GM21526 (cell line): ENCODE measurements at regions not wholly inside any gene's neighbourhood (a gene's known extent, or its start where the extent isn't known, plus 50 kb on each side); places are given as distances from the start of the nearest gene placed in this dataset.
"Not testable (repeated sequence)": the region's sequence is repeated elsewhere in the genome, so short reads cannot be mapped to it uniquely, and the experiment has no call there.

Source experiments
- ATAC-seq: cut with Tn5 transposase; IDR thresholded peaks from one replicate; pipeline ENCODE4 v1.9.1; 2021; ENCODE audit warnings: moderate library complexity; ENCODE audit not compliant: unreplicated experiment, low FRiP score

DNA sequence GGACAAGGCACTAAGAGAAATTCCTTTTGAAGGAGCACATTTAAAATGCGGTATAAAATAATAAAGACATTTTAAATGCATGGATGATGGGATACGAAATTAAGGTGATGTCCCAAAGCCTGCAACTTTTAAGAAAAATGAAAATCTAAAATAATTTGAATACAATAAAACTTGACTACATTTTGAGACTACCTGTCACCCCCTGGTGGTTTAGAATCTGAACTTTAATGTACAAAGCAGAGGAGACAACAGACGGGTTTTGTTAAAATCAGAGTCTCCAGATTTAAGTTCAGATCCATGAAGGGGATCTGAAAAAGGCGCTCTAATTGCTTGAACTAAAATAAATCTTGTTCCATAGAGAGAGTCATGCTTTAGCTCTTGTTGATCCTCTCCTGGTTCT, 1129.3 kb upstream of the PCDH20 start:
- ATAC-seq, result no peak

DNA sequence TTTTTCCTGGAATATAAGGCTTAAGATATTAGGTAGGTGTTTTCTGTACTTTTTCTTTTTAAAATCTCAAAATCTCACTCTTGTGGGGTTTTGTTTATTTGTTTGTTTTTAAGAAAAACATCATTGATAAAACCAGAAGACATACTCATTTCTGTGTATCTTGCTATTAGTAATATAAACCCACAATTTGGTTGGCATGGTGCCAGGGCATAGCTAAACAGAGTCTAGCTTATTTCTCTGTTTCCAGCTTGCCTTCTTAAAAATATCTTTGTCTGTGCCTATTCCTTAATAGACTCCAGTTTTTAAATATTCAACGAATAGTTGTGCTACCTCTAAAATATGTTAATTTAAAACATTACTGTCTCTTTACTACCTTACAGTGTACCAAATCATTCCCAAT, 1121.9 kb upstream of the PCDH20 start:
- ATAC-seq, result no peak

DNA sequence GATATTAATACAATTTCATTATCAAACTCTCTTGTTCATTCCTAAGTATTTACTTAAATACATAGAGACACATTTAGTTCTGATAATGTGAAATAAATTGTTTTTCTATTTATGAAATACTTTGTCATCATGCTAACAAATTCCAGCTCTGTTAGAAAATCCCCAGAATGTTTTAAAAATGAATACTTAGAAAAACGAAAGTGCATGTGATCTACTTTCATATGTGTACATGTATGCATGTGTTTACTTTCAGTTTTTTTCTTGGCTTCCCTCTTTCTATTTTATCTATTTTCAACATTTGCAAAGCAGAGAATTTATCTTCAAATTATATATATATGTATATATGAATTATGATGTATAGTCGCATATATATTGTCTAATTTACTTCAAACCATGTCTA, 1110.0 kb upstream of the PCDH20 start:
- no peak for ATAC-seq

DNA sequence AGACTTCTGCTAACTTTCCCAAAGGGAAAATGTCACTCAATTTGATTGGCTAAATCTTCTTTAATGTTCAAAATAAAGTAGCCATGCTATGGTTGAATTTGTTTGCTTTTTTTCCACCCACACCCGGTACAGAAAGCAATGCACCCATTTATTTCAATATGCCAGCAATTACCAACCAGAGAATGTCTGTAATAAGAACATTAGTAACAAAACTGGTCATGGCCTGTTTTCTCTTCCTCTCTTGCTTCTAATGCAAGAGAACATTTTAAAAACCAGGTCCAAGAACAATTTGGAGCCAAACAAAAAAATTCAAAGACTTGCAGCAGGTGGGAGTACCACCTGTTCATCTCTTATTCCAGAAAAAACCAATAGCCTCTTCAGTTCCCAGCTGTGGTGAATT, 1108.8 kb upstream of the PCDH20 start:
- ATAC-seq, result peak; percentile 31

DNA sequence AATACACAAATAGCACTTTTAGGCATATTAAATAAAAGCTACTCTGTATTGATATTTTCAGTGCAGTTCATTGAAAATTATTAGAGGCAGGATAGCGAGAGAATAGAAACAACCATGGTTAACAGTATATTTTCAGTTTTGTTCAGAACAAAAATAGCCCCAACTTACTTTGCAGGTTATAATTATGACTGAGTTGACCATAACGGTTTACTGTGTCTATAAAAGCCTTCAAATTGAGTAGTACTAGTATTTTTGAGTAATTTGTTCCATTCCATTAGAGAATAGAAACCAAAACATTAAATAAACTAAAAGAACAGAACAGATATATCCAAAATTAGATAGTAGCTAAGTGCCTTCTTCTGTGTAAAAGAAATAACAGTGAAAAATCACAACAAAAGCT, 1108.4 kb upstream of the PCDH20 start:
- ATAC-seq, result peak; percentile 67

DNA sequence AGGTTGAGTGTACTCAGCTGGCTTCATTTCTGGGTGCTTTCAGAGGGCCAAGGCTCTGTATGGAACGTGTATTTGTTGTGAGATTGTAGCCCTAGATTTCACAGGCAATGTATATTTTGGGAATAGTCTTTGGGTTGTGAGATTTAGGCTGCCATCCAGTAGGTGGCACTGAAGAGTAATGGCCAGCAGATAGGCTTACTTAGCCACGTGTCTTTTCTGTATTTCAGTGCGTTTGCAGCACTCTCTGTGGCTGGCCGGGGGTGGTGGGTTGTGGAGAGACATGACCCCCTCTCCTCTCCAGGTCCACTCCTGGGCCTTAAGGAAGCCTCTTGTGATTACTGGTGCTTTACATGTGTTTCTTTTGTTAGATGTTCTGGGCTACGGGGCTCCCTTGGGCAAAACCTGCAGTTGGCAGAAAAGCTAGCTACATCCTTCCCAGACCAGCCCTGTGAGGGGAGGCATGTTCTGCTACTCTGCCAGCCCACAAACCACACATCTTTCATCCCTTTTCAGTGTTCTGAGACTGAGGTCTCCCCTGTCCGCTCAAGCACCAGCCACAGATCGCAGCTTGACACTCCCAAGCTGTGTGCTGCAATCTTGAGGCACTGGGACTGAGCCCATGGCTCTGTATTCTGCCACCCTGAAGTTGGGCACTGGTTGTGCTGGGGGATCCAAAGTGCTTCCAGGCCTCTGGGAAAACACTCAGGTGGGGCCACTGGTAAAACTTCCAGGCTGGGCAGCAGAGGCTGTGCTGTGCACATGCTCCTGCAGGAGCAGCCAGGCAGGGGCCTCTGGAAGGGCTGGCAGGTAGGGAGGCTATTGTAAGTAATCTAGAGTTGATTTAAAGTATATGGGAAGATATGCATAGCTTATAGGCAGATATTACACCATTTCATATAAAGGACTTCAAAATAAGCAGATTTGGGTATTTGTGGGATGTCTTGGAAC, 1096.8 kb upstream of the PCDH20 start:
- peak; percentile 98 for ATAC-seq

DNA sequence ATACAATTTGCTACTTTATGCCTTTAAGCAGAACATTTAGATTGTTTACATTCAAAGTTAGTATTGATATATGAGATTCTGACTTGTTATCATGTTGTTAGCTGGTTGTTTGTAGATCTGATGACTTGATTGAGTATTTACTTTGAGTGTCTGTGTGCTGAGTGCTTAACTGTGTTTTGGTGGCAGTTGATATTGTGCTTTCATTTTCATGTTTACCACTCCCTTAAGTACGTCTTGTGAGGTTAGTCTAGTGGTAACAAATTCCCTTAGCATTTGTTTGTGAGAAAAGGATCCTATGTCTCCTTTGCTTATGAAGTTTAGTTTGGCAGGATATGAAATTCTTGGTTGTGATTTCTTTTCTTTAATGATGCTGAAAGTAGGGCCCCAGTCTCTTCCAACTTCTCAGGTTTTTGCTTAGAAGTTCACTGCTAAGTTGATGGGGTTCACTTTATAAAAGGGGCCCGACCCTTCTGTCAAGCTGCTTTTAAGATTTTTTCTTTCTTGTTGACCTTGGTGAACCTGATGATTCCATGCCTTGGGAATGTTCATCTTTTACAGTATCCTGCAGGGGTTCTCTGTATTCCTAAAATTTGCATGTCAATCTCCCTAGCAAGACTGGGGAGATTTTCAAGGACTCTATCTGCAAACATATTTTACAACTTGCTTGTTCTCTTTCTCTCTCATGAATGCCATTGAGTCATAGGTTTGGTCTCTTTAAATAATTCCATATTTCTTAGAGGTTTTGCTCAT, 1095.4 kb upstream of the PCDH20 start:
- ATAC-seq, result no peak

DNA sequence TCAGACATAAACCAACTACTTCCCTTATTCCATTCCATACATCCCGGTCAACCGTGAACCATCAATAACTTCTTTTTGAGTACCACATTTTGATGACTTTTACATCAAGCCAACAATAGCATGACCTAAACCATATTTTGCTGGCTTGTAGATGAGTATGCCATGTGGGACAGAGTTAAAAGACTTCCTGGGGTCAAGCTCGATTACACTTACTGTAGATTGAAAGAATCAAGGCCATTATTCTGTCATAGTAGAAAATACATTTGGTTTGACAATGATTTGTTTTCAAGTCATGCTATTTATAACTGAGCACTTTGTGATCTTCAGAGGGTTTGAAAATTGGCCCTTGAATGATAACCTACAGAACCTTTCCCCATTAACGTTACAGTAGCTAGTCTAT, 1086.9 kb upstream of the PCDH20 start:
- no peak for ATAC-seq

DNA sequence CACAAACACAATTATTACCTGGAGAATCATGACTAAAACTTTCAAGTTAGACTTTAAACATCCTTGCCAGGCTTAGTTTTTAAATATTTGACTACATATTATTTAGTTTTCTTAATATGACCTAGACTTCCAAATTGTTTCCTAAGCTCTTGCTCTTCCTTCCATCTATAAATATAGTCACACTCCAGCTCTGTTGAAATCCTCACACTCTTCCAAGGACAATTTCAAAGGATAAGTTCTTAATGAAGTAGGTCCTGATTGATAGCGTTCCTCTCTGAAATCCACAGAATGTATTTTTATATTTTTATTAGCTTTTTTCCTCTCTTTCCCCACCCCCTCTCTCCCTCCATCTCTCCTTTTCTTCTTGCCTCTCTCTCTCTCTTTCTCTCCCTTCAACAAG, 1074.1 kb upstream of the PCDH20 start:
- ATAC-seq, result no peak

DNA sequence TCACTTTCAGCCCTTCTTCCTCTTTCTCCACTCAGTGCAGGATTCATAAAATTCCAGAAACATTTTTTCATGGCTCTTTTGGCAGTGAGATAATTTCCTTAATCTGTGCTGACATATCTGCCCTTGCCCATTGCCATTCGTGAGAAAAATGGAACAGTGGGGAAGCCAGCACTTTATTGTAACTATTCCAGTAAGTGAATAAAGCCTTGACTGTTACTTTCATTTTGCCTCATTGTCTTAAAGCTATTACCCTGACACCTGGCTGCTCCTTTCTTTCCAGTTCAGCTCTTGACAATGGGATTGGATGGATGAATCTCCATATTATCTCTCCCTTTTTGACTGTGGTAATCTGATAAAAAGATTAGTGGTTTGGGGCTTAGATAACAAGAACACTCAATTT, 1068.1 kb upstream of the PCDH20 start:
- no peak for ATAC-seq

DNA sequence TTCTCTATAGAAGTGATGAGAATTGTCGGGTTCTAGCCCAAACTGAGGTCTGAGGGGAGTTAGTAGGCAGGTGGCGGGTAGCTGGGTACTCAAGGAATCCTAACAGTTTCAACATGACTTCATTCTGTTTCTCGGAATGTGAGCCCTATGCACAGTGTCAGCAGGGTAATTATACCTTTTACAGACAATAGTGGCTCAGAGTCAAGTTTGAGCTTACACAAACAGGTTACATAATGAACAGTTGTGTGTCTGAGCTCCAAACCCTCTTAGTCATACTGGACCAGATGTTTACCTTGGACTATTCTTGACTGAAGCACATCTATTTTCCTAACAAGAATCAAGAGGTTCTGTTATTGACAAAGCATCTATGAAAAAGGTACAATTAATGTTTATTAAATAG, 1066.7 kb upstream of the PCDH20 start:
- ATAC-seq, result no peak

DNA sequence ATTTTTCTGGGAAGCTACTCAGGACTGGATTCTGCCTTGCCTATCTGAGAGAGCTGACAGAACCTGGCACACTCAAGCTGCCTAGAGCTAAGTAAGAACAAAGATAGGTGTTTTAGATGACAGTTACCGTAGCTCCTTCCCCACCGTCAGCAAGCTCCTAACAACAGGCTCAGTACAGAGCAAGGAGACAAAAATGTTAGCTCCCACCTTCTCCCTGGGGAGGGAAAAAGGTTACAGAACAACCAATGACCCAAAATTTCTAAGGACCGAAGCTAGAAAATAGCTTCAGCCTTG, 1058.2 kb upstream of the PCDH20 start:
- ATAC-seq, result no peak

DNA sequence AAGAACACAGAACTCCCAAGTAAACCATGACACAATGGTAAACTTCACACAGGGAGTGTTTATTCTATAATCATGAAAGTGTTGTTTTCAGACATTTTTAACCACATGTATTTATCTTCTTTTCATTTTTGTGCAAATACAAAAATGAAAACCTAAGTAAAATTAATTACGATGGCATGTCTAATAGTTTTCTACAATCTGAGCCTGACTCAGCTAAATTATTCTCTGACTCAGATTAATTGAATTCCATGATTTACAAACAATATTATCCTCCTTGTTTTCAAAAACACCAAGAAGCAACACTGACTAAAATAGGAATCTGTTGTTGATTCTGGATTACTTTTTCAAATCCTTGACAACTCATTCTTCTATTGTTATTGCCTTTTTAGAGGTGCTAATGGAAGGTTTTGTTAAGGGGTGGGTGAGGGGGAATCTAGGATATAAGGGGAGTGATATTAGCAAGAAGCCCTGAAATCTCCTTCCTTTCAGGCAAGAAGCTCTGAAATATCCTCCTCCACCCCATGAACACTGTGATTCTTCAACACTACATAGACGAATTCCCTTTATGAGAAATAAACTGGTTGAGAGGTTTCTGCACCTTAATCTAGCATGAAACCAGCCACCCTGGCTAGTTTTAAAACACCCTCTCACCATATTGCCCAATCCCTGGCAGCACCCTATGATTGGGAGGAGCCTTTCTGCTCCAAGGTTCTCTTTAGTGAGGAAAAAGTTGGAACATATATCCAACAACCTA, 1057.7 kb upstream of the PCDH20 start:
- ATAC-seq, result no peak

DNA sequence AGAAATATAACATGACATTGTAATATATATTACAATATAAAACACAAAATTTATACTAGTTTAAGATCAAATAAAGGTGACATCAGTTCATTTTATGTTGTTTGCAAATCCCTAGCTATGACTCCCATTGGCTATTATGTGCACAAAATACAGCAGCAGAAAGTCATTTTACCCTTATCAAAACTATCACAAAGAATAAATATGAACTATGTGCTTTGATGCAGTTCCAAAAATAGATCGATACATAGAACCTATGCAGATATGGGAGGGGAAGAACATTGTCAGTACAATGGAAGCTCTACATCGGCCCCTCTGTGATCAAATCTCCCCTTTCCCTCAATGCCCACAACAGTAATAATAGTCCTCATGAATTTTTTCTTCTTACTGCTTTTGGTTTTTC, 1038.1 kb upstream of the PCDH20 start:
- no peak for ATAC-seq

DNA sequence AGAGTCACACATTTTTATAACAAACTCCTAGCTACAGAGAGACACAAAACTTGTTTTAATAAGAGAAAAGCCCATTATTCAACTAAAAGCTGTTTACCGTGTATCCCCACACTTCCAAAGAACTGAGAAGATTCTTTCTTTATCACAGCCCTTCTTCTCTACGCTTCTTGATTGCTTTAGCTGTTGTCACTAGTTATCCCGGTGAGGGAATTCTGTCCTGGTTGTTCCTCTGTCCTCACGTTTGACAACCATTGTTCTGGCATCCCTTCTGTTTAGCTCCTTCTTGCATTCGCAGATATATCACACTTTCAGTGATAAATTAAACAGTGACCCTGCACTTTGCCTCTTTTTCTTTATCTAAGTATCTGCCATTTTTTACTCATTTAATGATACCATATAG, 1035.1 kb upstream of the PCDH20 start:
- ATAC-seq, result no peak

DNA sequence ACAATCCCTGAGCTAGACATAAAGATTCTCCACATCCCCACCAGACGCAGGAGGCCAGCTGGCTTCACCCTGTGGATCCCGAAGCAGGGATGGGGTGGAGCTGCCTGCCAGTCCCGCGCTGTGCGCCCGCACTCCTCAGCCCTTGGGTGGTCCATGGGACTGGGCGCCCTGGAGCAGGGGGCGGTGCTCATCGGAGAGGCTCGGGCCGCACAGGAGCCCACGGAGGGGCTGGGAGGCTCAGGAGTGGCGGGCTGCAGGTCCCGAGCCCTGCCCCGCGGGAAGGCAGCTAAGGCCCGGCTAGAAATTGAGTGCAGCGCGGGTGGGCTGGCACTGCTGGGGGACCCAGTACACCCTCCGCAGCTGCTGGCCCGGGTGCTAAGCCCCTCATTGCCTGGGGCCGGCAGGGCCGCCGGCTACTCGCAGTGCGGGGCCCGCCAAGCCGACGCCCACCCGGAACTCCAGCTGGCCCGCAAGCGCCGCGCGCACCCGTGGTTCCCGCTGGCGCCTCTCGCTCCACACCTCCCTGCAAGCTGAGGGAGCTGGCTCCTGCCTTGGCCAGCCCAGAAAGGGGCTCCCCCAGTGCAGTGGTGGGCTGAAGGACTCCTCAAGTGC, 1032.2 kb upstream of the PCDH20 start:
- not testable (repeated sequence) for ATAC-seq

DNA sequence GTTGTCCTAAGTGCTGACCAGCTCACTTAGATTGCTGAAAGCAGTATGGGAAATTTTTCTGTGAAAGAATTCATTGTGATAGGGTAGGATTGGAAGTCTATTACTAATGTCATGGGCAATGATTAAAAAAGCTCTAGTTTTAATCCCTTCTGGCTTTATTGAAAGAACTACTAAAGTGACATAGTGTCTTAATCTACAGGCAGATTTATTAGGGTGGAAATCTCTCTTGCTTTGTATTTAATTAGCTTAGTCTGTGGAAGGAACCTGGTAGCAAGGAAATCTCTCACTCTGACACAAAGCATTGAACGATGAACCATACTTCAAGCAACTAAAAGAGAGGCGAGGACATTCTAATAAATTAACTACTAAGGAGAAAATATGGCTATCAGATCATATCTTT, 1029.2 kb upstream of the PCDH20 start:
- ATAC-seq, result no peak

DNA sequence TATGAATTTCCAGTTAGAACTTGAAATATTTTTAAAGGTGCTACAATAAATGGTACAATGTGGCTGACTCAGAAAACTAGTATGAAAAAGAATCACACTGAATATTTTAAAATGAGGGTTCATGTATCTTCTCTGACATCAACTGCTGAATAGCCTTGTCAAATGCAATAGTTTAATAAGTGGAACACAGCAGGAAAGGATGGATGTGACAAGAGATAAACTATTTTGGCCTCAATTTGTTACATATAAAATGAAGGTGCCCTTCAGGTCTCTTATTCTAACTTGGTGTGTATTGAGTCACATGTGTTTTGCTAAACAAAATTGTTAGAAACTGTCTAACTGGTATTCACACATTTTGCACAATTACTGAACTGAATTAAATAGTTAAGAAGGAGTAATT, 1018.4 kb upstream of the PCDH20 start:
- no peak for ATAC-seq

DNA sequence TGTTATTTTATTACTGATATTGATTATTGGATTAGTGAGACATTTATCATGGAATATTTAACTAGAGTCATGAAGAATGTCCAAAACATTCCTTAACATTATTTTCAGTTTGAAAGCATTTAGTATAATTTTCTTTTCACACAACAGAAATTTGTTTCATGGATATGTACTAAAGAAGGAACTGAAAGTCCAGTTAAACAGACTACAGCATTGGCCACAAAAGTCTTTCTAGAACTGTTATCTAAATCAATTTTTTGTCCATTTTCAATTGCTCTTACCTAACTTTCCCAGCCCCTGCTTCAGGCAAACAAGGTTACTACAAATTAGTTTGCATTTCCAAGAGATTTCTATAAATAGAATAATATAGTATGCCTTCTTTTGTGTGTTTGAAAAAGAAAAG, 1018.0 kb upstream of the PCDH20 start:
- no peak for ATAC-seq

DNA sequence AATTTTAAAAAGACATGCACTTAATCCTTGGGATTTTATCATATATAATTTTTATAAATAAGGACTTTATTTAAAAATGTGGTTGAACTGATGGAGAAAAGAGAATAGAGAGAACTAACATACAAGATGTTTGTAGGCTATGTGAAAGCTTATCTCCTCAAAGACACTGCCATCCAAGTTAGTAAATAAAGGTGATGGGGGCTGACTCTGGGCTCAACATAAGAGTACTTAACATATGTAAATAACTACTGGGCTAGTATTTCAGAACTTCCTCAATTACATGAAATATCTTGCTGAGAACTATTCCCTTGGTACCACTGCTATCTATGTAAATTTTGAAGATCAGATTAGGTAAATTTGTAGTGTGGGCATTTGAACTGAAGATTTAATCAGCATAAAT, 1017.3 kb upstream of the PCDH20 start:
- no peak for ATAC-seq

DNA sequence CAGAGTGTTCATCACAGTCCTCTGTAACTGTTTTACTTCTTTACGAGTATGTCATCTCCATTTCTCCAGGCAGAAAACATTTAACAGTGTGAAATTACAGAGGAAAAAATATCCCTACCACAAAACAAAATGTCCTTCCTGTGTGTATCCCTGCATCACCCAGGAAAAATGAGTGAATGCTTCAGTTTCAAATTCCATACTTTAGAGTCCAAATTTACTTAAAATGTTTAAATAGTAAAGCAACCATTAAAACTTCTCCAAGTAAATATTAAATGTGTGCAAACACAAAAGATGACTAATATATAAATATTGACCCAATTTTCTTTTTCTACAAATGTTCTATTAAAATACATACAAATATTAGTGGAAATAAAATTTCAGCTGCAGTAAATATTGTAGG, 1016.6 kb upstream of the PCDH20 start:
- no peak for ATAC-seq
